ENCODE measurements at regions not wholly inside any gene's neighbourhood (a gene's known extent, or its start where the extent isn't known, plus 50 kb on each side); places are given as distances from the start of the nearest gene placed in this dataset.

DNA sequence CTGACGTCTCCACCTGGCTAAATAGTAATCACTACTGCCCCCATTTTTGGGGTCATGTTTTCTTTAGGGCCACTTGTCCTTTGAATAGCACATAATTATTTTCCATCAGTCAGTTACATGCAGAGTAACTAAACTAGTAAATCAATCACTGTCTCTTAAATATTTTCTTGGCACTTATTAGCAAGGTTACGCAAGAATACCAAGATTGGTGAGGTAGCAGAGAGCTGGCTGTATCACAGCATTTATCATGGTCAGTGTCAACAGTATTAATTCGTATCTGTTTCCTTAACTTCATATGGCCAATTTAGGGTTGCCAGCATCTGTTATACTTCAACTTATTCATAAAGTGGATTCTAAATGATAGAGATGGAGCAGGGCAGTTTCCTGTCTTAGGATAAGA lies 346.8 kb upstream of the FAM174A start:
- TF ChIP-seq, protein P1, sequence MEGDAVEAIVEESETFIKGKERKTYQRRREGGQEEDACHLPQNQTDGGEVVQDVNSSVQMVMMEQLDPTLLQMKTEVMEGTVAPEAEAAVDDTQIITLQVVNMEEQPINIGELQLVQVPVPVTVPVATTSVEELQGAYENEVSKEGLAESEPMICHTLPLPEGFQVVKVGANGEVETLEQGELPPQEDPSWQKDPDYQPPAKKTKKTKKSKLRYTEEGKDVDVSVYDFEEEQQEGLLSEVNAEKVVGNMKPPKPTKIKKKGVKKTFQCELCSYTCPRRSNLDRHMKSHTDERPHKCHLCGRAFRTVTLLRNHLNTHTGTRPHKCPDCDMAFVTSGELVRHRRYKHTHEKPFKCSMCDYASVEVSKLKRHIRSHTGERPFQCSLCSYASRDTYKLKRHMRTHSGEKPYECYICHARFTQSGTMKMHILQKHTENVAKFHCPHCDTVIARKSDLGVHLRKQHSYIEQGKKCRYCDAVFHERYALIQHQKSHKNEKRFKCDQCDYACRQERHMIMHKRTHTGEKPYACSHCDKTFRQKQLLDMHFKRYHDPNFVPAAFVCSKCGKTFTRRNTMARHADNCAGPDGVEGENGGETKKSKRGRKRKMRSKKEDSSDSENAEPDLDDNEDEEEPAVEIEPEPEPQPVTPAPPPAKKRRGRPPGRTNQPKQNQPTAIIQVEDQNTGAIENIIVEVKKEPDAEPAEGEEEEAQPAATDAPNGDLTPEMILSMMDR (IDR thresholded peaks at IDR 0.05): no peak
- TF ChIP-seq POLR2A (IDR thresholded peaks at IDR 0.05): no peak

All from esophagus squamous epithelium (tissue), 4 donors.